GM18517 (cell line): ENCODE measurements at regions not wholly inside any gene's neighbourhood (a gene's known extent, or its start where the extent isn't known, plus 50 kb on each side); places are given as distances from the start of the nearest gene placed in this dataset.
"Not testable (repeated sequence)": the region's sequence is repeated elsewhere in the genome, so short reads cannot be mapped to it uniquely, and the experiment has no call there.

ENCODE experiments used
- ATAC-seq: cut with Tn5 transposase; IDR thresholded peaks from one replicate; pipeline ENCODE4 v1.9.1; 2021; ENCODE audit warnings: mild to moderate bottlenecking, moderate library complexity; ENCODE audit not compliant: unreplicated experiment

- no peak for ATAC-seq
These were observed 724.6 kb upstream of the NRP1 start for GRCh38 chr10:34058845-34059614.

GRCh38 chr10:34055410-34055985 is 721.0 kb upstream of the NRP1 start:
- ATAC-seq = not testable (repeated sequence)

- ATAC-seq = no peak
These were observed 715.4 kb upstream of the NRP1 start for GRCh38 chr10:34049887-34050286.

GRCh38 chr10:34049469-34049868 is 715.0 kb upstream of the NRP1 start:
- ATAC-seq = no peak

GRCh38 chr10:34047389-34047788 is 712.9 kb upstream of the NRP1 start:
- ATAC-seq = no peak

- ATAC-seq = no peak
These were observed 712.1 kb upstream of the NRP1 start for GRCh38 chr10:34046506-34047034.

GRCh38 chr10:34045571-34046190 is 711.2 kb upstream of the NRP1 start:
- no peak for ATAC-seq

- ATAC-seq = no peak
These were observed 707.4 kb upstream of the NRP1 start for GRCh38 chr10:34041871-34042270.

GRCh38 chr10:34037499-34037898 is 703.0 kb upstream of the NRP1 start:
- no peak for ATAC-seq

GRCh38 chr10:34035241-34035790 is 700.8 kb upstream of the NRP1 start:
- not testable (repeated sequence) for ATAC-seq

- no peak for ATAC-seq
These were observed 698.6 kb upstream of the NRP1 start for GRCh38 chr10:34033078-34033477.

- no peak for ATAC-seq
These were observed 698.1 kb upstream of the NRP1 start for GRCh38 chr10:34032564-34032963.

GRCh38 chr10:34031400-34031799 is 696.9 kb upstream of the NRP1 start:
- no peak for ATAC-seq

- no peak for ATAC-seq
These were observed 695.0 kb upstream of the NRP1 start for GRCh38 chr10:34029455-34029854.

- no peak for ATAC-seq
These were observed 694.5 kb upstream of the NRP1 start for GRCh38 chr10:34028936-34029335.

GRCh38 chr10:34024693-34025425 is 690.4 kb upstream of the NRP1 start:
- no peak for ATAC-seq

GRCh38 chr10:34024282-34024681 is 689.8 kb upstream of the NRP1 start:
- no peak for ATAC-seq

- ATAC-seq = no peak
These were observed 687.7 kb upstream of the NRP1 start for GRCh38 chr10:34022195-34022594.

GRCh38 chr10:34018784-34019183 is 684.3 kb upstream of the NRP1 start:
- no peak for ATAC-seq

GRCh38 chr10:34018129-34018528 is 683.7 kb upstream of the NRP1 start:
- ATAC-seq = no peak

GRCh38 chr10:34017281-34017680 is 682.8 kb upstream of the NRP1 start:
- no peak for ATAC-seq
